ENCODE measurements at regions not wholly inside any gene's neighbourhood (a gene's known extent, or its start where the extent isn't known, plus 50 kb on each side); places are given as distances from the start of the nearest gene placed in this dataset.

DNA sequence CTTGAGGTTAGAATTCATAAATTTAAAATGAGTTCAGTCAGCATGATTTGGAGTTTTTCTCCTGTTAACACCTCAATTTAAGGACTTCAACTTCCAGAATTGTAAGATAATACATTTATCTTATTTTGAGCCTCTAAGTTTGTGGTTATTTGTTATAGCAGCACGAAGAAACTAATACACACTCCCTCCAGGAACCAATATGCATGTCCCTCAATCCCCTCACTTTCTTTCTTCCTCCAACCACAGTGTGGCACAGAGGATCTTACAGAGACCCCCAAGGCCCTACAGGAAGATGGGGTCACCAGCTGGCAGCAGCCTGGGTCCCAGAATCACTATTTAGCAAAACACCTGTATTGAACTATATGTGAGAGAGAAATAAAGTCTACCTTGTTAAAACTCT lies 242.0 kb downstream of the RAD51AP2 start:
- Histone ChIP-seq H3K9ac (ENCODE audit: low read length) (no peak overlapping the region), H3K4me3 (ENCODE audit: low read length) (no peak overlapping the region), H2AFZ (ENCODE audit: low read depth, low read length) (no peak overlapping the region), H3K79me2 (ENCODE audit: low read length) (no peaks in the 10 kb centered on the region), H3K4me2 (ENCODE audit: low read length) (no peak overlapping the region), H4K20me1 (ENCODE audit: insufficient read depth, low read length) (no peaks in the 10 kb centered on the region), H3K36me3 (replicated peaks; ENCODE audit: low read depth, low read length) (no peaks in the 10 kb centered on the region), H3K4me1 (ENCODE audit: low read length) (no peaks in the 10 kb centered on the region), H3K27me3 (ENCODE audit: low read depth, low read length) (no peaks in the 10 kb centered on the region), H3K27ac (ENCODE audit: low read length) (no peak overlapping the region), H3K9me3 (ENCODE audit: insufficient read depth, low read length) (no peaks in the 10 kb centered on the region)
- TF ChIP-seq, protein P1, sequence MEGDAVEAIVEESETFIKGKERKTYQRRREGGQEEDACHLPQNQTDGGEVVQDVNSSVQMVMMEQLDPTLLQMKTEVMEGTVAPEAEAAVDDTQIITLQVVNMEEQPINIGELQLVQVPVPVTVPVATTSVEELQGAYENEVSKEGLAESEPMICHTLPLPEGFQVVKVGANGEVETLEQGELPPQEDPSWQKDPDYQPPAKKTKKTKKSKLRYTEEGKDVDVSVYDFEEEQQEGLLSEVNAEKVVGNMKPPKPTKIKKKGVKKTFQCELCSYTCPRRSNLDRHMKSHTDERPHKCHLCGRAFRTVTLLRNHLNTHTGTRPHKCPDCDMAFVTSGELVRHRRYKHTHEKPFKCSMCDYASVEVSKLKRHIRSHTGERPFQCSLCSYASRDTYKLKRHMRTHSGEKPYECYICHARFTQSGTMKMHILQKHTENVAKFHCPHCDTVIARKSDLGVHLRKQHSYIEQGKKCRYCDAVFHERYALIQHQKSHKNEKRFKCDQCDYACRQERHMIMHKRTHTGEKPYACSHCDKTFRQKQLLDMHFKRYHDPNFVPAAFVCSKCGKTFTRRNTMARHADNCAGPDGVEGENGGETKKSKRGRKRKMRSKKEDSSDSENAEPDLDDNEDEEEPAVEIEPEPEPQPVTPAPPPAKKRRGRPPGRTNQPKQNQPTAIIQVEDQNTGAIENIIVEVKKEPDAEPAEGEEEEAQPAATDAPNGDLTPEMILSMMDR (IDR thresholded peaks at IDR 0.05; ENCODE audit: low read depth, low read length), result no peak

DNA sequence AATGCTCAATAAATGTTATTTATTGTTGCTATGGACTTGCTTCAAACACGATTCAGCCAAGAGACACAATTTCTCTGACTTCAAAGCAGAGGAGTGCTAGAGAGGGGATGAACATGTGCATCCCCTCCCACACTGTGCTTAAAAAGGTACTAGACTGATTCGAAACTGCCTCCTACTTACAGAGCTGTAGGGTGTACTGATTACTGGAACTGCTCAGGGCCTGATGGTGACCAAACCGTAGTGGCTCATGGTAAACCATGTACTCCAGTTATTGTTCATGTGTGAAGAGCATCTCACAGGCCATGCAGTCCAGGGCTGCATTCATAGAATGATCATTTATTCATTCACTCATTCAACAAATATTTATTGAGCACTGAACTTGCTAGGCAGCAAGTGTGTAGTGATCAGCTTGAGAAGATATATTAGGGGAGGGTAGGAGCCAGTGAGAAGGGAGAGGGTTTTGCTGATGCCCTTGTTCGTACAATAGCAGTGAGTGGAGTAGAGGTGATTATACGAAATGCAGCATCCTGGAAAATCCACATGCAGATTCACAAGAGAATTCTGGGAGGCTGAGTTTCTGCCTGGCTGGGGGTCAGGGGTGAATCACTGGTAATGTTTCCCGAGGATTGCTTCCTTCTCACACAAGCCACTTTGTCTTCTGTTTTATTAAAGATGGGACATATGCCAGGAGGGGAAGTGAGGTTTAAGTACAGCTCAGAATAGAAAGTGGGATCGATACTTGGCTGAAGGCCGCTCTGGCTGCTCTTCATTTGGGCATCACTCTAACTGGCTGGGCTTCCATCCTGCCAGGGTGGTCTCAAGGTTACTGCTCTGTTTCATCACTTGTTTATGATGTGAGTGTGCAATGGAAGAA lies 245.4 kb downstream of the RAD51AP2 start:
- Histone ChIP-seq H3K9me3 (ENCODE audit: insufficient read depth, low read length) (no peaks in the 10 kb centered on the region), H2AFZ (ENCODE audit: low read depth, low read length) (no peak overlapping the region), H3K4me3 (ENCODE audit: low read length) (no peak overlapping the region), H3K4me2 (ENCODE audit: low read length) (no peak overlapping the region), H3K27ac (ENCODE audit: low read length) (no peak overlapping the region), H3K4me1 (ENCODE audit: low read length) (no peaks in the 10 kb centered on the region), H3K27me3 (ENCODE audit: low read depth, low read length) (no peaks in the 10 kb centered on the region), H3K9ac (ENCODE audit: low read length) (no peak overlapping the region), H3K79me2 (ENCODE audit: low read length) (no peaks in the 10 kb centered on the region), H4K20me1 (ENCODE audit: insufficient read depth, low read length) (no peaks in the 10 kb centered on the region), H3K36me3 (replicated peaks; ENCODE audit: low read depth, low read length) (no peaks in the 10 kb centered on the region)
- TF ChIP-seq EZH2phosphoT487 (IDR thresholded peaks at IDR 0.05; ENCODE audit: low read depth), result no peak
- TF ChIP-seq, protein P1 (IDR thresholded peaks at IDR 0.05; ENCODE audit: low read depth, low read length), result no peak

DNA sequence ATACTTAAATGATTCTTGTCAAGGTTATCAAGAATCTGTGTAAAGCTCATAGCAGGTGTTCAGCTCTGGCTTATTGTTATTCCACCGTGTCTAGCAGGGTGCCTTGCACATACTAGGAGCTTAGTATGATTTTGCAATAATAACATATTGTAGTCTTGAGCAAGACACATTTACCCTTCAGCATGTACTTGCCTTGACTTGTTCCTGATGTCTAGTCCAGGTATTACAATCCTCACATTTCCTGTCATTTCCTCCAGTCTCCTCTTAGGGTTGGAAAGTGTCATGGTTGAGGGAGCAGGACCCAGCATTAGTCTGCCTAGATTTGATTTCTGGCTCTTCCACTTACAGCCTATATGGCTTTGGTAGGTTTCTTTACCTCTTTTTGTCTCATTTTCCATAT lies 246.1 kb downstream of the RAD51AP2 start:
- Histone ChIP-seq H3K9ac (ENCODE audit: low read length) (no peak overlapping the region), H3K9me3 (ENCODE audit: insufficient read depth, low read length) (no peaks in the 10 kb centered on the region), H3K4me3 (ENCODE audit: low read length) (no peak overlapping the region), H2AFZ (ENCODE audit: low read depth, low read length) (no peak overlapping the region), H3K27ac (ENCODE audit: low read length) (no peak overlapping the region), H3K36me3 (replicated peaks; ENCODE audit: low read depth, low read length) (no peaks in the 10 kb centered on the region), H4K20me1 (ENCODE audit: insufficient read depth, low read length) (no peaks in the 10 kb centered on the region), H3K4me1 (ENCODE audit: low read length) (no peaks in the 10 kb centered on the region), H3K4me2 (ENCODE audit: low read length) (no peak overlapping the region), H3K27me3 (ENCODE audit: low read depth, low read length) (no peaks in the 10 kb centered on the region), H3K79me2 (ENCODE audit: low read length) (no peaks in the 10 kb centered on the region)
- TF ChIP-seq, protein P1 (IDR thresholded peaks at IDR 0.05; ENCODE audit: low read depth, low read length), result no peak
- TF ChIP-seq EZH2phosphoT487 (IDR thresholded peaks at IDR 0.05; ENCODE audit: low read depth), result no peak

DNA sequence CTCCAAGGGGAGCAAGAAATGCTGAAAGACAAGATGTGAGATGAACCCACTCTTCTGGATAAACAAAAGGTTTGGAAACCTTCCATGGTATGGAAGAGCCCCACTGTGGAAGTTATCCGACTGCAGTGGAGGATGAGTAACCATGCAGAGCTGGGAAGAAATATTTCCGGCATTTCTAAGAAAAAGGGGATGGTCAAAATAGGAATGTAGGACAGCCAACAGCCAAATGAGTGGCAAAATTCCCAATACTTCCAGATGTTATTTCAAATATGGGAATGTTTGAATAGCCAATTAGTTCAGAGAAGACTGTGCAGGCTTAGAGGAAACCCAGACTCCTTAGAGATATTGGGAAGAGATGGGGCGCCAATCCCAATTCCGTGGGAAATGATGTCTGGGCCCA lies 246.8 kb downstream of the RAD51AP2 start:
- no peaks in the 10 kb centered on the region for H3K9me3 ChIP-seq (ENCODE audit: insufficient read depth, low read length)
- H2AFZ ChIP-seq (ENCODE audit: low read depth, low read length), result no peak overlapping the region
- no peaks in the 10 kb centered on the region for H3K27me3 ChIP-seq (ENCODE audit: low read depth, low read length)
- no peak overlapping the region for H3K4me3 ChIP-seq (ENCODE audit: low read length)
- H3K4me1 ChIP-seq (ENCODE audit: low read length), result no peaks in the 10 kb centered on the region
- no peaks in the 10 kb centered on the region for H4K20me1 ChIP-seq (ENCODE audit: insufficient read depth, low read length)
- no peak overlapping the region for H3K27ac ChIP-seq (ENCODE audit: low read length)
- H3K9ac ChIP-seq (ENCODE audit: low read length), result no peak overlapping the region
- no peak overlapping the region for H3K4me2 ChIP-seq (ENCODE audit: low read length)
- no peaks in the 10 kb centered on the region for H3K36me3 ChIP-seq (replicated peaks; ENCODE audit: low read depth, low read length)
- TF ChIP-seq, protein P1 (IDR thresholded peaks at IDR 0.05; ENCODE audit: low read depth, low read length), result no peak
- TF ChIP-seq EZH2phosphoT487 (IDR thresholded peaks at IDR 0.05; ENCODE audit: low read depth), result no peak
- no peaks in the 10 kb centered on the region for H3K79me2 ChIP-seq (ENCODE audit: low read length)
